HL-60 (cell line): ENCODE measurements at regions not wholly inside any gene's neighbourhood (a gene's known extent, or its start where the extent isn't known, plus 50 kb on each side); places are given as distances from the start of the nearest gene placed in this dataset.

Source experiments
- DNase-seq, 2 experiments: peaks; one replicate each; pipeline ENCODE4 v3.0.0-alpha.2; 2010 to 2020; ENCODE audit warnings: low read depth in 1 of 2, low spot score in 1 of 2
- H3K27ac ChIP-seq: fragments of 250-450 bp; sonication (Bioruptor Pico); replicated peaks from 2 replicates; pipeline ENCODE4 v1.5.1; 2020; ENCODE audit warnings: mild to moderate bottlenecking, moderate library complexity
- H3K27me3 ChIP-seq: fragments of 250-450 bp; sonication (Bioruptor Pico); 2 replicates; pipeline ENCODE4 v1.5.1; 2021; ENCODE audit warnings: mild to moderate bottlenecking, moderate library complexity; ENCODE audit not compliant: insufficient read depth, poor library complexity, severe bottlenecking
- H3K4me3 ChIP-seq: replicated peaks from 2 replicates; pipeline ENCODE4 v1.5.1; 2011; ENCODE audit warnings: mild to moderate bottlenecking, control low read depth, low read length; ENCODE audit not compliant: insufficient read depth
- GABPA ChIP-seq: IDR thresholded peaks from 2 replicates; pipeline ENCODE4 v1.6.1; 2012; ENCODE audit warnings: low read depth
- POLR2AphosphoS5 ChIP-seq: IDR thresholded peaks from 2 replicates; pipeline ENCODE4 v1.6.1; 2012; ENCODE audit warnings: low read depth
- SPI1 ChIP-seq: IDR thresholded peaks from 2 replicates; pipeline ENCODE4 v1.6.1; 2012; ENCODE audit warnings: low read depth, mild to moderate bottlenecking, borderline replicate concordance
- TF ChIP-seq, protein P1 (sequence below): IDR thresholded peaks from one replicate; pipeline ENCODE4 v1.5.1; 2011; ENCODE audit warnings: low read length, control low read depth, inconsistent platforms; ENCODE audit not compliant: insufficient read depth
- TF ChIP-seq, protein P2 (sequence below): IDR thresholded peaks from 2 replicates; pipeline ENCODE4 v1.6.1; 2012; ENCODE audit warnings: low read depth; ENCODE audit not compliant: insufficient replicate concordance

DNA sequence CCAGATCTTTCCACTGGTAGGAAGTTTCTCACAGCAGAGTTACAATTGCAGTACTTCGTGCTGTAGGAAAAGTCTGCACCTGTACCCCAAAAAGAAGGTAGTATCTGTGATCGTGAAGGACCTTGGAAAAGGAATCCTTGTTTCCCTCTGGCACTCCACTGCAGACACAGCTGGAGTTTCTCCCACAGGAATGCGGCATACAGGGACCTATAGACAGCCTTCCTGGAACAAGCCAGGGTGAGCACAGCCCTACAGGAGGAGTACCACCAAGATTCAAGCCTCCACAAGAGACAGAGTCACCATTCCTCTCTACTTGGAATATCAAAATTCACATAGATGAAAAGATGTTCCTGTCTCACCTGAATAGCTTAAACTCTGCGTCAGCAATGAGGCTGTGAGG, 372.4 kb downstream of the CMPK2 start:
- Histone ChIP-seq H3K4me3 (no peak overlapping the region), H3K27me3 (no peaks in the 10 kb centered on the region), H3K27ac (no peak overlapping the region)
- no peak for DNase-seq
- TF ChIP-seq, protein P1, sequence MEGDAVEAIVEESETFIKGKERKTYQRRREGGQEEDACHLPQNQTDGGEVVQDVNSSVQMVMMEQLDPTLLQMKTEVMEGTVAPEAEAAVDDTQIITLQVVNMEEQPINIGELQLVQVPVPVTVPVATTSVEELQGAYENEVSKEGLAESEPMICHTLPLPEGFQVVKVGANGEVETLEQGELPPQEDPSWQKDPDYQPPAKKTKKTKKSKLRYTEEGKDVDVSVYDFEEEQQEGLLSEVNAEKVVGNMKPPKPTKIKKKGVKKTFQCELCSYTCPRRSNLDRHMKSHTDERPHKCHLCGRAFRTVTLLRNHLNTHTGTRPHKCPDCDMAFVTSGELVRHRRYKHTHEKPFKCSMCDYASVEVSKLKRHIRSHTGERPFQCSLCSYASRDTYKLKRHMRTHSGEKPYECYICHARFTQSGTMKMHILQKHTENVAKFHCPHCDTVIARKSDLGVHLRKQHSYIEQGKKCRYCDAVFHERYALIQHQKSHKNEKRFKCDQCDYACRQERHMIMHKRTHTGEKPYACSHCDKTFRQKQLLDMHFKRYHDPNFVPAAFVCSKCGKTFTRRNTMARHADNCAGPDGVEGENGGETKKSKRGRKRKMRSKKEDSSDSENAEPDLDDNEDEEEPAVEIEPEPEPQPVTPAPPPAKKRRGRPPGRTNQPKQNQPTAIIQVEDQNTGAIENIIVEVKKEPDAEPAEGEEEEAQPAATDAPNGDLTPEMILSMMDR: no peak
- no peak for TF ChIP-seq POLR2AphosphoS5
- TF ChIP-seq, protein P2, sequence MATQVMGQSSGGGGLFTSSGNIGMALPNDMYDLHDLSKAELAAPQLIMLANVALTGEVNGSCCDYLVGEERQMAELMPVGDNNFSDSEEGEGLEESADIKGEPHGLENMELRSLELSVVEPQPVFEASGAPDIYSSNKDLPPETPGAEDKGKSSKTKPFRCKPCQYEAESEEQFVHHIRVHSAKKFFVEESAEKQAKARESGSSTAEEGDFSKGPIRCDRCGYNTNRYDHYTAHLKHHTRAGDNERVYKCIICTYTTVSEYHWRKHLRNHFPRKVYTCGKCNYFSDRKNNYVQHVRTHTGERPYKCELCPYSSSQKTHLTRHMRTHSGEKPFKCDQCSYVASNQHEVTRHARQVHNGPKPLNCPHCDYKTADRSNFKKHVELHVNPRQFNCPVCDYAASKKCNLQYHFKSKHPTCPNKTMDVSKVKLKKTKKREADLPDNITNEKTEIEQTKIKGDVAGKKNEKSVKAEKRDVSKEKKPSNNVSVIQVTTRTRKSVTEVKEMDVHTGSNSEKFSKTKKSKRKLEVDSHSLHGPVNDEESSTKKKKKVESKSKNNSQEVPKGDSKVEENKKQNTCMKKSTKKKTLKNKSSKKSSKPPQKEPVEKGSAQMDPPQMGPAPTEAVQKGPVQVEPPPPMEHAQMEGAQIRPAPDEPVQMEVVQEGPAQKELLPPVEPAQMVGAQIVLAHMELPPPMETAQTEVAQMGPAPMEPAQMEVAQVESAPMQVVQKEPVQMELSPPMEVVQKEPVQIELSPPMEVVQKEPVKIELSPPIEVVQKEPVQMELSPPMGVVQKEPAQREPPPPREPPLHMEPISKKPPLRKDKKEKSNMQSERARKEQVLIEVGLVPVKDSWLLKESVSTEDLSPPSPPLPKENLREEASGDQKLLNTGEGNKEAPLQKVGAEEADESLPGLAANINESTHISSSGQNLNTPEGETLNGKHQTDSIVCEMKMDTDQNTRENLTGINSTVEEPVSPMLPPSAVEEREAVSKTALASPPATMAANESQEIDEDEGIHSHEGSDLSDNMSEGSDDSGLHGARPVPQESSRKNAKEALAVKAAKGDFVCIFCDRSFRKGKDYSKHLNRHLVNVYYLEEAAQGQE: no peak
- no peak for TF ChIP-seq GABPA

GRCh38 chr2:6493669-6494068, 372.0 kb downstream of the CMPK2 start:
- Histone ChIP-seq H3K27me3 (no peaks in the 10 kb centered on the region), H3K27ac (no peak overlapping the region), H3K4me3 (no peak overlapping the region)
- TF ChIP-seq GABPA (no peak), SPI1 (no peak), POLR2AphosphoS5 (no peak)
- TF ChIP-seq, protein P2: no peak
- TF ChIP-seq, protein P1: no peak
- no peak for DNase-seq

DNA sequence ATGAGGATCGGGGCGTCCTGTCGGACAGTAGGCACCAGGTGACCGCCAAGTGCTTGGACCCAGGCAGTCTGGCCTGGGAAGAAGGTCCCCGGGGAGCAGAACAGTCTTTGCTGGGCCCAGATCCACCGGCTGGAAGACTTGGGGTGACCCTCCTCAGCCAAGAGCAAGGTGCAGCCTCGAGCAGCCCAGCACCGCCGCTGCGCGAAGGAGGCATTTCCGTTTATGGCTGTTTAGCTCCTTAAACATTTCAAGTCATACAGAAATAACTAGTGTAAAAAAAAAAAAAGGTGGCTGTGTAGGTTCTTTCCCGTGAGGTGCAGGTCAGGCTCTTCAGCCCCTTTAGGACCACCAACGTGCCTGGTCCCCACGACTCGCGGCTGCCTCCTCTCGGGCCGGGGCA, 370.2 kb downstream of the CMPK2 start:
- no peak overlapping the region for H3K4me3 ChIP-seq
- no peak for DNase-seq
- H3K27me3 ChIP-seq: no peaks in the 10 kb centered on the region
- no peak overlapping the region for H3K27ac ChIP-seq
- TF ChIP-seq, protein P2: no peak

GRCh38 chr2:6496376-6496775, 369.3 kb downstream of the CMPK2 start:
- Histone ChIP-seq H3K4me3 (no peak overlapping the region), H3K27ac (no peak overlapping the region), H3K27me3 (no peaks in the 10 kb centered on the region)
- DNase-seq: no peak
- TF ChIP-seq, protein P1: no peak
- no peak for TF ChIP-seq GABPA
- TF ChIP-seq, protein P2: no peak
- no peak for TF ChIP-seq SPI1
- TF ChIP-seq POLR2AphosphoS5: no peak
